Right lobe of liver (tissue), 4 donors: ENCODE measurements at regions not wholly inside any gene's neighbourhood (a gene's known extent, or its start where the extent isn't known, plus 50 kb on each side); places are given as distances from the start of the nearest gene placed in this dataset.

ENCODE experiments used
- CTCF ChIP-seq, 4 donors: fragments of 200-600 bp in 3 of 4; fragments of 450-650 bp in 1 of 4; IDR thresholded peaks; one replicate each; pipeline versions ENCODE4 v1.5.1 to v1.8.0; 2016 to 2022; ENCODE audit warnings: antibody characterized with exemption in 4 of 4, mild to moderate bottlenecking in 2 of 4
- POLR2A ChIP-seq: fragments of 450-650 bp; IDR thresholded peaks from one replicate; pipeline ENCODE4 v1.6.1; 2017; ENCODE audit warnings: antibody characterized with exemption, mild to moderate bottlenecking
- donor health status: DM: no; HTN: no; CAD: no.
- donor health status: DM: no; HTN: no; CAD: no.
- donor health status: DM: no; HTN: yes; CAD: no.

DNA sequence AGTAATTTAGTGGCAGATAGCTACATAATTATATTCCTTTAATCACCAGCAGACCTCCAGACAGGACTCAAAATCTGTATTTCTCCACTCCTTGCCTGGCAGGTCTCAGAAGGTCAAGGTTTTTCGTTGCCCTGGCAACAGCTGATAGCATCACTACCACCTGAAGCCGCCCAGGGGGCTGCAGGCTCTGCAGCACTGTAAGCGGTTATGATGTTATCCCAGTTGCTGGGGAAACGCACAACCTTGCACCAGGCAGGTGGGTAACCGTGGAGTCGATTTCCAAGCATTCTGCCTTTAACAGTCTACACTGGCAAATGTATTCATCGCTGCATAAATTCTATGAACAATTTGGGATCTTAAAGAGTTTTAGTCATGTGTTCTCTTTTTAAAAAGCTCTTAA, 756.3 kb downstream of the NTRK3 start:
- TF ChIP-seq POLR2A = no peak
- TF ChIP-seq CTCF (IDR thresholded peaks at IDR 0.05) = no peak
